ENCODE measurements at regions not wholly inside any gene's neighbourhood (a gene's known extent, or its start where the extent isn't known, plus 50 kb on each side); places are given as distances from the start of the nearest gene placed in this dataset.

GRCh38 chr1:59123081-59123681 lies 173.7 kb upstream of the FGGY start:
- no peak for DNase-seq

GRCh38 chr1:59124166-59124565 lies 172.7 kb upstream of the FGGY start:
- no peak for DNase-seq

GRCh38 chr1:59125154-59125553 lies 171.7 kb upstream of the FGGY start:
- no peak for DNase-seq

- no peak for DNase-seq
Measured at GRCh38 chr1:59125676-59126320, 171.1 kb upstream of the FGGY start.

- DNase-seq, result no peak
Measured at GRCh38 chr1:59126366-59126765, 170.5 kb upstream of the FGGY start.

GRCh38 chr1:59128239-59128736 lies 168.6 kb upstream of the FGGY start:
- no peak for DNase-seq

- no peak for DNase-seq
Measured at GRCh38 chr1:59128784-59129227, 168.1 kb upstream of the FGGY start.

- no peak for DNase-seq
Measured at GRCh38 chr1:59132295-59132694, 164.6 kb upstream of the FGGY start.

- DNase-seq, result no peak
Measured at GRCh38 chr1:59133997-59134396, 162.9 kb upstream of the FGGY start.

GRCh38 chr1:59135761-59136255 lies 161.1 kb upstream of the FGGY start:
- no peak for DNase-seq

- no peak for DNase-seq
Measured at GRCh38 chr1:59136541-59137275, 160.2 kb upstream of the FGGY start.

GRCh38 chr1:59137276-59137615 lies 159.6 kb upstream of the FGGY start:
- DNase-seq, result no peak

- no peak for DNase-seq
Measured at GRCh38 chr1:59137968-59138367, 158.9 kb upstream of the FGGY start.

- peak; percentile 30 for DNase-seq
Measured at GRCh38 chr1:59138402-59138801, 158.5 kb upstream of the FGGY start.

- DNase-seq, result no peak
Measured at GRCh38 chr1:59139396-59139795, 157.5 kb upstream of the FGGY start.

- no peak for DNase-seq
Measured at GRCh38 chr1:59141267-59141863, 155.5 kb upstream of the FGGY start.

- no peak for DNase-seq
Measured at GRCh38 chr1:59142311-59143132, 154.4 kb upstream of the FGGY start.

GRCh38 chr1:59143133-59143487 lies 153.8 kb upstream of the FGGY start:
- DNase-seq, result peak; percentile 38

- no peak for DNase-seq
Measured at GRCh38 chr1:59143811-59144210, 153.1 kb upstream of the FGGY start.

- DNase-seq, result no peak
Measured at GRCh38 chr1:59144959-59145358, 151.9 kb upstream of the FGGY start.

GRCh38 chr1:59146056-59146455 lies 150.8 kb upstream of the FGGY start:
- no peak for DNase-seq

All from muscle of arm (tissue), 1 donor.